Tibial artery (tissue), 4 donors: ENCODE measurements at regions not wholly inside any gene's neighbourhood (a gene's known extent, or its start where the extent isn't known, plus 50 kb on each side); places are given as distances from the start of the nearest gene placed in this dataset.

Experiments
- DNase-seq, 2 donors: peaks; one replicate each; pipeline ENCODE4 v3.0.0-alpha.2; 2019
- H3K27ac ChIP-seq, 2 donors: fragments of 200-600 bp; sonication (generic) in 1 of 2; 1 replicate in 1 of 2; 2 replicates in 1 of 2; pipeline ENCODE4 v1.5.1; 2018 to 2019; ENCODE audit warnings: mild to moderate bottlenecking in 1 of 2
- H3K27me3 ChIP-seq, 2 donors: fragments of 200-600 bp; sonication (generic) in 1 of 2; one replicate each; pipeline versions ENCODE4 v1.5.1 to v1.6.0; 2016 to 2019
- H3K36me3 ChIP-seq, 3 donors: fragments of 200-600 bp; sonication (generic) in 2 of 3; one replicate each; pipeline ENCODE4 v1.5.1; 2016 to 2019; ENCODE audit warnings: mild to moderate bottlenecking in 2 of 3
- H3K4me1 ChIP-seq, 4 donors: fragments of 200-600 bp; sonication (generic) in 2 of 4; 1 replicate in 3 of 4; 2 replicates in 1 of 4; pipeline ENCODE4 v1.5.1; 2016 to 2019
- H3K4me3 ChIP-seq, 2 donors: fragments of 200-600 bp; sonication (generic) in 1 of 2; 1 replicate in 1 of 2; 2 replicates in 1 of 2; pipeline ENCODE4 v1.5.1; 2018 to 2019; ENCODE audit warnings: mild to moderate bottlenecking in 2 of 2
- H3K9me3 ChIP-seq, 3 donors: fragments of 200-600 bp; sonication (generic) in 1 of 3; one replicate each; pipeline ENCODE4 v1.5.1; 2016 to 2019
- intact Hi-C: fragments of 100-400 bp; cut with DNase I; formaldehyde crosslinking; loops from one replicate; pipeline ENCODE4 v1.15.0; 2023; ENCODE audit warnings: low total_unique reads
- TF ChIP-seq, protein P1 (sequence below), 2 experiments: fragments of 200-600 bp in 1 of 2; fragments of 450-650 bp in 1 of 2; IDR thresholded peaks; one replicate each; pipeline ENCODE4 v1.5.1; 2017 to 2019; ENCODE audit warnings: antibody characterized with exemption in 2 of 2, mild to moderate bottlenecking in 1 of 2, moderate library complexity in 1 of 2

GRCh38 chr1:198437332-198437731 lies 103.1 kb downstream of the ATP6V1G3 start:
- no peaks in the 10 kb centered on the region for H3K9me3 ChIP-seq
- intact Hi-C loops: no loop called here
- DNase-seq: no peak
- H3K4me1 ChIP-seq: no peaks in the 10 kb centered on the region
- H3K27ac ChIP-seq: no peak overlapping the region
- H3K27me3 ChIP-seq: no peaks in the 10 kb centered on the region
- no peaks in the 10 kb centered on the region for H3K36me3 ChIP-seq
- H3K4me3 ChIP-seq: no peak overlapping the region
- TF ChIP-seq, protein P1, sequence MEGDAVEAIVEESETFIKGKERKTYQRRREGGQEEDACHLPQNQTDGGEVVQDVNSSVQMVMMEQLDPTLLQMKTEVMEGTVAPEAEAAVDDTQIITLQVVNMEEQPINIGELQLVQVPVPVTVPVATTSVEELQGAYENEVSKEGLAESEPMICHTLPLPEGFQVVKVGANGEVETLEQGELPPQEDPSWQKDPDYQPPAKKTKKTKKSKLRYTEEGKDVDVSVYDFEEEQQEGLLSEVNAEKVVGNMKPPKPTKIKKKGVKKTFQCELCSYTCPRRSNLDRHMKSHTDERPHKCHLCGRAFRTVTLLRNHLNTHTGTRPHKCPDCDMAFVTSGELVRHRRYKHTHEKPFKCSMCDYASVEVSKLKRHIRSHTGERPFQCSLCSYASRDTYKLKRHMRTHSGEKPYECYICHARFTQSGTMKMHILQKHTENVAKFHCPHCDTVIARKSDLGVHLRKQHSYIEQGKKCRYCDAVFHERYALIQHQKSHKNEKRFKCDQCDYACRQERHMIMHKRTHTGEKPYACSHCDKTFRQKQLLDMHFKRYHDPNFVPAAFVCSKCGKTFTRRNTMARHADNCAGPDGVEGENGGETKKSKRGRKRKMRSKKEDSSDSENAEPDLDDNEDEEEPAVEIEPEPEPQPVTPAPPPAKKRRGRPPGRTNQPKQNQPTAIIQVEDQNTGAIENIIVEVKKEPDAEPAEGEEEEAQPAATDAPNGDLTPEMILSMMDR (IDR thresholded peaks at IDR 0.05): no peak

DNA sequence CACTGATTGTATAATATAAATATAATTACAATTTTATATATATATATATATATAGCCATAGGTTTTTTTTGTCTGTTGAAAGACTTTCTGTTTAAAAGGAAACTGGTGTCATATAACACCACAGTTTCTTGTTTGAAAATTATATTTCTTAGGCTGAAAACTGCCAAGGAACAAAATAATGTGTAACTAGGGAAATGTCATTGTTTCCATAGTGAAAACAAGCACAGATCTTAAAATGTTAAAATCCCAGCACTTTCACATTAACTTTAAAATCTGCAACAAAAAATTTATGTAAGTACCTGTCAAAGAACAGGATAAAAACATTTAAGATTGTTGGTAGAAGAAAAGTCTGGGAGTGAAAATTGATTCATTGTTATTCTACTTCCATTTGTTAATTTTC lies 104.2 kb downstream of the ATP6V1G3 start:
- TF ChIP-seq, protein P1 (IDR thresholded peaks at IDR 0.05): no peak
- intact Hi-C loops: no loop called here

GRCh38 chr1:198435056-198435455 lies 105.4 kb downstream of the ATP6V1G3 start:
- no peak for DNase-seq
- H3K36me3 ChIP-seq: no peaks in the 10 kb centered on the region
- intact Hi-C loops: no loop called here
- H3K27me3 ChIP-seq: no peaks in the 10 kb centered on the region
- H3K9me3 ChIP-seq: peaks cover 0 to 7% (median 0%) of the 10 kb centered on the region in 3 donors
- TF ChIP-seq, protein P1 (IDR thresholded peaks at IDR 0.05): no peak
- H3K4me3 ChIP-seq: no peak overlapping the region
- H3K27ac ChIP-seq: no peak overlapping the region
- no peaks in the 10 kb centered on the region for H3K4me1 ChIP-seq

More for the DNA sequence above, 104.2 kb downstream of the ATP6V1G3 start:
- DNase-seq: no peak
- Histone ChIP-seq H3K4me3 (no peak overlapping the region), H3K36me3 (no peaks in the 10 kb centered on the region), H3K4me1 (no peaks in the 10 kb centered on the region), H3K27me3 (no peaks in the 10 kb centered on the region), H3K9me3 (peaks cover 0 to 6% (median 0%) of the 10 kb centered on the region in 3 donors), H3K27ac (no peak overlapping the region)

DNA sequence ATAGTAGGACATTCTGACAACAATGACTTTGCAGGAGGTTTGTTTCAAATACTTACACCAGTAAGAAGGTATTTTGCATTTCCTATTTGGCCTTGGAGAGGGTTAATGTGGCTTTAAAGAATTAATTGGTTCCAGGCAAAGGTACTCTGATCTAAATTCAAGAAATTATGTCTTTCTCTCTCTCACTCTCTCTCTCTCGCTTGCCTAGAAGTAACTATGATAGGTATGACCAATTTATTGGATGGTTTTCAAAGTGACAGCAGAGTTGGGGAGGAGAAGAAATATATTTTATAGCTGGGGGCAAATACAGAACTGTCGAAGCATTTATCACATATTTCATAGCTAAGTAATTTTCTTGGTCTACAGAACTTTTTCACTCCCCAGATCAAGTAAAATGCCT lies 116.0 kb downstream of the ATP6V1G3 start:
- DNase-seq: no peak

DNA sequence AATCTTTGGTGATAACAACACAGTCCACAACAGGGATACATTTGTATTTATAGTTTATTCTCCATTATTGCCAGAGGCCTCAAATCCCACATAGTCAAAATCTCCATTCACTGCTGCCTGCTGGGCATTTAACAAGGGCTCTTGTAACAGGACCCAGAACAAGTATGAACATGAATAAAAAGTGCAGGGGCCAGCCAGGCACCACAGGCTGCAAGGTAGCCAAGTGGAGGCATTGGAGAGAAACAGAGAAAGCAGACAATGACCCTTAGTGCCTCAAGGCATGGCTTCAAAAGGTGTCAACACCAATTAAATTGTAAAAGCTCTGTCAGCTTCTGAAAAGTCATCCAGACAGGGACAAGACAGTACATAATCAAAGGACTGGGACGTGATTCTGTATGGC lies 116.8 kb downstream of the ATP6V1G3 start:
- H3K36me3 ChIP-seq: no peaks in the 10 kb centered on the region
- H3K9me3 ChIP-seq: no peaks in the 10 kb centered on the region
- no peak overlapping the region for H3K4me3 ChIP-seq
- intact Hi-C loops: no loop called here
- TF ChIP-seq, protein P1 (IDR thresholded peaks at IDR 0.05): no peak
- no peaks in the 10 kb centered on the region for H3K27me3 ChIP-seq
- H3K27ac ChIP-seq: no peak overlapping the region
- DNase-seq: no peak
- H3K4me1 ChIP-seq: no peaks in the 10 kb centered on the region

More for the DNA sequence above, 116.0 kb downstream of the ATP6V1G3 start:
- intact Hi-C loops: no loop called here
- H3K27ac ChIP-seq: no peak overlapping the region
- no peaks in the 10 kb centered on the region for H3K36me3 ChIP-seq
- no peak overlapping the region for H3K4me3 ChIP-seq
- TF ChIP-seq, protein P1 (IDR thresholded peaks at IDR 0.05): no peak
- H3K27me3 ChIP-seq: no peaks in the 10 kb centered on the region
- no peaks in the 10 kb centered on the region for H3K9me3 ChIP-seq
- no peaks in the 10 kb centered on the region for H3K4me1 ChIP-seq

GRCh38 chr1:198417039-198417438 lies 123.4 kb downstream of the ATP6V1G3 start:
- Histone ChIP-seq H3K9me3 (no peaks in the 10 kb centered on the region), H3K27me3 (no peaks in the 10 kb centered on the region), H3K4me3 (no peak overlapping the region), H3K36me3 (no peaks in the 10 kb centered on the region), H3K4me1 (no peaks in the 10 kb centered on the region), H3K27ac (no peak overlapping the region)
- no peak for DNase-seq
- TF ChIP-seq, protein P1 (IDR thresholded peaks at IDR 0.05): no peak
- intact Hi-C loops: no loop called here
